HG03342 (cell line): ENCODE measurements at regions not wholly inside any gene's neighbourhood (a gene's known extent, or its start where the extent isn't known, plus 50 kb on each side); places are given as distances from the start of the nearest gene placed in this dataset.
"Not testable (repeated sequence)": the region's sequence is repeated elsewhere in the genome, so short reads cannot be mapped to it uniquely, and the experiment has no call there.

Experiments used
- ATAC-seq: cut with Tn5 transposase; IDR thresholded peaks from one replicate; pipeline ENCODE4 v1.9.1; 2021; ENCODE audit warnings: mild to moderate bottlenecking, moderate library complexity; ENCODE audit not compliant: unreplicated experiment

DNA sequence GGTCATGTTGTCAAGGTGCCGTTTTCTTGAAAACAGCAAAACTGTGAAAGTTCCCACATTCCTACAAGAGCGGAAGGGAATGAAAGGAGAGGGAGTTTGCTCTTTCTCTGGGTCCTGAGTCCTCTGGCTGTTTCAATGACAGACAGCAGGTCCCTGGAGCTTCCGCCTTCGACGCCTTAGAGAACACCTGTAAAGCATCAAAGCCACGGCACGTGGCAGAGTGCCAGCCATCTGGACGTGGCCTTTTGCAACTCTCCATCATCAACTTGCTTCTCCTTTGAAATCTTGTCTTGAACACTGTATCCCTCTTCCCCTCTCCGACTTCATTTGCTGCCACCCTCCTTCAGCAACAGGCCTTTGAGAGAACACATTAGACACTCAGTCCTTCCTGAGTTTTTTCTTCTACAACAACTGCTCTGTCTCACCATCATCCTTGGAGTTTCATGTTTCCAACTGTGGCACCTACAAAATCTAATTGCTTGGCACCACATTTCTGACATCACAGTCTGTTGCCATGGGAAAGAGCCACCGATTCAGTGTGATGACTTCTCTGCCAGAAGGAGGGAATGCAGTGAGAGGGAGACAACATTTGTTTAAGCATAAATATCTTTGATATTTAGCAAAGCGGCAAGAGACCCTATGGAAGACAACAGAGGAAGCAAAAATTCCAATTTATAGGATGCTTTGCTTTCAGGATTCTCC lies 204.9 kb upstream of the PTER start:
- ATAC-seq = no peak

DNA sequence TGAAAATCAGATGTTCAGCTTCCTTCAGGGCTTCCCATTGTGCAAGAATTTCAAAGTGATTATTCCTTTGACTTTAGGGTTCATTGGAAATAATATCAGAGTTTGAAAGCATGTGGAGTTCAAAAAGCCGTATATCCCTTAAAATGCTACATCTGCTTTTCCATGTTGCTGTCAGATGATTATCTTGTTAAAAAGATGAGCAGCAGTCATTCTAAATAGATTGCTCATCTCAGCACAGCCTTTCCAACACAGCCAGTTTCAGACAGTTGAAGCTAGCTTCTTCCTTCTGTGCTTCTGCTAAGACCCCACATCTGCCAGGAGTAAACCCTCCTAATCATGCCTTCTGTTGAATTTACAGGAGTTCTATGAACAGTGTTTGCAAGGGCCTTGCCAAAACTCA lies 204.4 kb upstream of the PTER start:
- no peak for ATAC-seq

DNA sequence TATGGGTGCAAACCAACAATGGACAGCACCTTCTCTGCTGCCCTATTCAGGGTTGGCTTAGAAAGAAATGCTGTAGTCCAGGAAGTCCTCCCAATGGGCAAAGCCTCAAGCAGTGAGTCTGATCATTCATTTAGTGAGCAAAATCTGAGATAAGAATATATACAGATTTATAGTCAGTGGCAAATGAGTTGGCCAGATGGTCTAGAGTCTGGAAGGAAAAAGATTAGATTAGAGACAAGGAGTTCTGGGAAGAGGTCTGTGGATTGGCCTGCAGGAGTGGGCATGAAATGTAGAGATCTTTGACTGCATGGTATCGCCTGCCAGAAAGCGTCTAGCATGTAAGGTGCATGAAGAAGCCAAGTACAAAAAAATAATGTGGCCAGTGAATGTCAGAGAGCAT lies 201.9 kb upstream of the PTER start:
- no peak for ATAC-seq

DNA sequence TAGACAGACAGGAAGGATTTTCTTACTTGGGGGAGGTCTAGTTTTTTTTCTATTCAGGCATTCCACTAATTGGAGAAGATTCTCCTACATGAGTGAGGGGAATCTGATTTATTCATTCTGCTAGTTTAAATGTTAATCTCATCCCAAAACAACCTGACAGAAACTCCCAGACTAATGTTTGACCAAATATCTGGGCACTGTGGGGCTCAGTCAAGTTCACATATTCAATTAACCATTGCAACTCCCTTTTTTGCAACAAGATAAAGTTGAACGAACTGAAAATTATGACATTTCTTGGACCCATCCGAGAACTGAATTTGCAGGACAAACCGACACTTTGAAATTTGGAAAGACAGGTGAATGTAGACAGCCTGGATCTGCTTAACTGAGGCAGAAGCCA lies 194.4 kb upstream of the PTER start:
- no peak for ATAC-seq

DNA sequence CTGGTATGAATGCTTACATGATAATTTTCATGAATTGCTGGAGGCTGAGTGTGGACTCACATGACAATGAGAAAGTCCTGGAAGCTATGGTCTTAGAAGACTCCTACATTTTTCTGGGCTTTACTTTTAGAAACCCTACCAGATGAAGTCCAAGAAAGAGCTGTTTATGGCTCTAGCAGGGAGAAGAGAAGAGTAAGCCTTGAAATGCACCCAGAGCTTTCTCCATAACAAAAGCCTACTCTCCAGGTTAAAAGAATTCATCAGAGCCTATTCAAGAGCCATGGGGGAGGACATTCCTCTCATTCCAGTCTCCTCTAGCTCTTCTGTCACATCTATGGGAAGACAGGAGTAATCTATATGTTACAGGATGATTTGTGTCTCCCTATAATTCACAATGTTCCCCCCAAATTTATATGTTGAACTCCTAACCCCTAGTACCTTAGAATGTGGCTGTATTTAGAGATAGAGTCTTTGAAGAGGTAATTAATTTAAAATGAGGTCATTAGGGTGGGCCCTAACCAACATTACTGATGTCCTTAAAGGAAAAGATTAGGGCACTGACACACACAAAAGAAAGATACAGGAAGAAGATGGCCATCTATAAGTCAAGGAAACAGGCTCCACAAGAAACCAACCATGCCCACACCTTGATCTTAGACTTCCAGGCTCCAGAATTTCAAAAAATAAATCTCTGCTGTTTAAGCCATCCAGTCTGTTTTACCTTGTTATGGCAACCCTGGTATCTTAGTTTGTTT lies 193.8 kb upstream of the PTER start:
- no peak for ATAC-seq

- ATAC-seq = not testable (repeated sequence)
Measured at GRCh38 chr10:16250136-16250535, 186.7 kb upstream of the PTER start.

- ATAC-seq = no peak
Measured at GRCh38 chr10:16256336-16256735, 180.5 kb upstream of the PTER start.

- no peak for ATAC-seq
Measured at GRCh38 chr10:16258291-16259040, 178.3 kb upstream of the PTER start.

- ATAC-seq = no peak
Measured at GRCh38 chr10:16259726-16260125, 177.1 kb upstream of the PTER start.

DNA sequence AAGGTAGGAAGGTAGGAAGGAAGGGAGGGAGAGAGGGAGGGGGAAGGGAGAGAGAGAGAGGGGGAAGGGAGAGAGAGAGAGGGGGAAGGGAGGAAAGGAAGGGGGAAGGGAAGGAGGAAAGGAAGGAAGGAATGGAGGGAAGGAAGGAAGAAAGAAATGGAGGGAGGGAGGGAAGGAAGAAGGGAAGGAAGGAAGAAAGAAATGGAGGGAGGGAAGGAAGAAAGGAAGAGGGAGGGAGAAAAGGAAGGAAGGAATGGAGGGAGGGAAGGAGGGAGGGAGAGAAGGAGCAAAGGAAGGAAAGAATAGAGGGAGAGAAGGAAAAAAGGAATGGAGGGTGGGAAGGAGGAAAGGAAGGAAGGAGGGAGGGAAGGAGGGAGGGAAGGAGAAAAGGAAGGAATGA lies 176.4 kb upstream of the PTER start:
- no peak for ATAC-seq

DNA sequence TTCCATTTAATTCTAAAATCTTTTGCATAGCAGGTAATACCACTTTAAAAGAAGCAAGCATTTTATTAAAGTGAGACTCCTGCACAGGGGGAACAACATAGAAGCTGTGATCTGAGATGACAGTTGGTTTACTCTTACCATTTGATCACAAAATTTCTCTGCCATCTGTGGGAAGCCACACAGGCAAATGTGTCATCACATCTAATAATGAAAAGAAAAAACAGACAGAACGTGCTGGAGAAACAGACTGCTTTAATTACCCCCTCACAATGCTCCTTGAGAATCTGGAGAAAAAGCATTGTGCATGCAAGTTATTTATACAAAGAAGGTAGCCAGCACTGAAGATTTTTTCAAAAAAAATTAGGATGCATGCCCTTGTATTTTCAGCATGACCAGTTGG lies 165.2 kb upstream of the PTER start:
- no peak for ATAC-seq

DNA sequence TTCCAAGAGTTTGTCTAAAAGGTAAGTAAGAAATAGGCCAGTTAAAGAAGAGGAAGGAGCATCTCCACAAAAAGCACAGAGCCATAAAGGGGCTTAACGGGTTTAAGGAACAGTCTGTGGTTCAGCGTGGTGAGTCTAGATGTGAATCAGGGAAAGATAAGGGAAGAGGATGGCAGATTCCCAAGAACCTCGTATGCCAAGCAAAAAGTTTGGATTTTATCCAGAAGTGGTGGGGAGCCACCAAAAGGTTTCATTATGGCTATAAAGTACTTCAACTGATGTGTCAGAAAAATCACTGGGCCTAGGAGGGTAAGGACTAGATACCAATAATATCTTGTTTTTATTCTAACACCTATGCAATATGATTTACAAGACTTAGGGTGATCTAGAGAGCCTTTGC lies 161.9 kb upstream of the PTER start:
- no peak for ATAC-seq

GRCh38 chr10:16280595-16280994 lies 156.2 kb upstream of the PTER start:
- ATAC-seq = no peak

- ATAC-seq = no peak
Measured at GRCh38 chr10:16292366-16292765, 144.4 kb upstream of the PTER start.

GRCh38 chr10:16297069-16297468 lies 139.7 kb upstream of the PTER start:
- no peak for ATAC-seq

GRCh38 chr10:16297642-16298041 lies 139.2 kb upstream of the PTER start:
- ATAC-seq = no peak

- no peak for ATAC-seq
Measured at GRCh38 chr10:16304311-16304710, 132.5 kb upstream of the PTER start.

GRCh38 chr10:16310440-16310839 lies 126.4 kb upstream of the PTER start:
- no peak for ATAC-seq

DNA sequence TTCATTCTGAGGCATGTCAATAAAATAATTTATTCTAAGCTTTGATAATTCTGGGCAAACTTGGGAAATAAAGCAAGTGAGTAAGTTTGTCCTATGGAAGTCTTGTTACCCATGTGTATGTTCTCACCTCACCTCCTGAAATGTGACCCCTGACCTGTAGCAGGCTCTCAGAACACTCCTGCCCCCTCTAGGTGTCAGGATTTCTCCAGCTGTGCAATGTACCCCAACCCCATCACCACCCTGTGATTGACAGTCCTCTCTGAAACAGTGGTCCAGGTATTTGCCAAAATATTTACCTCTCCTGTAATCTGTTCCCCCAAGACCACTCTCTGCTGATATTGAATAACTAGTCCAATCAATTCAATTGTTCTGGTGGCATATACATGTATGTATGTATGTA lies 122.6 kb upstream of the PTER start:
- ATAC-seq = no peak

DNA sequence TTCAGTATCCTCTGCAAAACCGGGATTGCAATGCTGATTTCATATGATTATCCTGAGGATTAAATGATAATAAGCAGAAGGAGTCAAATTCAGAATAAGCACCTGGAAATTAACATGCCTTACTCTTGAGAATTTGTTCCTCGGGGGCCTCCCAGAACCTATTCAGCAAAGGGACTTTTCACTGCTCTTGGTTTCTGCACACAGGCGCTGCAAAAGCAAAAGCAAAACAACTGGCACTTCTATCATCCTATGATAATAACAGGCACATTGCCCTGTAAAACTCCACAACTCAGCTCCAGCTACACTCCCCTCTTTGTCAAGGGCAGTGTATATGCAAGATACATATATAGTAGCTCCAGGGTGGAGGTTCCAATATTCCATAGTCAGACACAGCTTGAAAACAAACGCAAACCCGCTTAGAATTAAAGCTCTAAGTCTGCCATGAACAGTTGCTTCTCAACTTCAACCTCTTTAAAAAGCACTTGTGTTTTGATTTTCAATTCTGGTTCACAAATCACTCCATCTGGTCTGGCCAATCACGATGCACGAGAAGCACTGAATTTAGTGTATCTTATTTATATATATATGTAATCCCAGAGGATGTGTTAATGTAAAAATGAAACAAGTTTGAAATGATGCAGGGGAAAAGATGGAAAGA lies 119.9 kb upstream of the PTER start:
- ATAC-seq = no peak

GRCh38 chr10:16341637-16342036 lies 95.2 kb upstream of the PTER start:
- ATAC-seq = no peak
